Parathyroid adenoma (tissue), 2 donors: ENCODE measurements at regions not wholly inside any gene's neighbourhood (a gene's known extent, or its start where the extent isn't known, plus 50 kb on each side); places are given as distances from the start of the nearest gene placed in this dataset.

ENCODE experiments used
- H2AFZ ChIP-seq: fragments of 300-600 bp; sonication (generic); one replicate; pipeline ENCODE4 v1.7.0; 2017; ENCODE audit warnings: antibody characterized with exemption, mild to moderate bottlenecking
- H3K27ac ChIP-seq: fragments of 300-600 bp; sonication (generic); one replicate; pipeline ENCODE4 v1.7.0; 2017
- H3K27me3 ChIP-seq: fragments of 300-600 bp; sonication (generic); one replicate; pipeline ENCODE4 v1.7.0; 2017; ENCODE audit warnings: low read length; ENCODE audit not compliant: control insufficient read depth, insufficient read depth
- H3K36me3 ChIP-seq: fragments of 300-600 bp; sonication (generic); one replicate; pipeline ENCODE4 v1.7.0; 2017; ENCODE audit warnings: low read length; ENCODE audit not compliant: control insufficient read depth, insufficient read depth
- H3K4me1 ChIP-seq: fragments of 300-600 bp; sonication (generic); one replicate; pipeline ENCODE4 v1.7.0; 2017; ENCODE audit warnings: control low read depth
- H3K4me2 ChIP-seq: fragments of 300-600 bp; sonication (generic); one replicate; pipeline ENCODE4 v1.7.0; 2017; ENCODE audit warnings: low read length
- H3K4me3 ChIP-seq: fragments of 300-600 bp; sonication (generic); one replicate; pipeline ENCODE4 v1.7.0; 2017; ENCODE audit warnings: low read depth, low read length
- H3K79me2 ChIP-seq: fragments of 300-600 bp; sonication (generic); one replicate; pipeline ENCODE4 v1.7.0; 2017; ENCODE audit warnings: control low read depth
- H3K9ac ChIP-seq: fragments of 300-600 bp; sonication (generic); one replicate; pipeline ENCODE4 v1.7.0; 2017; ENCODE audit warnings: mild to moderate bottlenecking
- H3K9me3 ChIP-seq: fragments of 300-600 bp; sonication (generic); one replicate; pipeline ENCODE4 v1.7.0; 2017; ENCODE audit warnings: low read length; ENCODE audit not compliant: control insufficient read depth
- TF ChIP-seq, protein P1 (sequence below): fragments of 300-600 bp; sonication (generic); IDR thresholded peaks from one replicate; pipeline ENCODE4 v1.7.0; 2017; ENCODE audit warnings: antibody characterized with exemption, mild to moderate bottlenecking
- donor health status: primary hyperparathyroidism.

DNA sequence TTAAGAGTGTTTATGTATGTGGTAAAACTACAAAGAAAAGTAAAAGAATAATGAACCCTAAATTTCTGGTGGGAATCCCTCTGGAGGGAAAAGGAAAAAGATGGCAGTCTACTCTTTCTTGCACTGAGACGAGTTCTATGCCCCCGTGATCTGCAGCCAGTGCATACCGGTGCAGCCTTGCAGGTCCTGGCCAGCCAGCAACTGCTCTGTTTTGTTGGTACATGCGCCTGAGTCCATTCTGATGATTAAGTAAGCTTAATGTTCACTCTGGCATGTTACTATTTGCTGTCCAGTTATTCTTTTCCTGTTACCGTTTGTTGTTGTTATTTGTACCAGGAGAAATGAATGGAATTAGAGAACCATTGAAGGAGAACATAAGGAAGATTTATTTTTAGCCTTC is 95.1 kb upstream of the TMC3 start:
- TF ChIP-seq, protein P1, sequence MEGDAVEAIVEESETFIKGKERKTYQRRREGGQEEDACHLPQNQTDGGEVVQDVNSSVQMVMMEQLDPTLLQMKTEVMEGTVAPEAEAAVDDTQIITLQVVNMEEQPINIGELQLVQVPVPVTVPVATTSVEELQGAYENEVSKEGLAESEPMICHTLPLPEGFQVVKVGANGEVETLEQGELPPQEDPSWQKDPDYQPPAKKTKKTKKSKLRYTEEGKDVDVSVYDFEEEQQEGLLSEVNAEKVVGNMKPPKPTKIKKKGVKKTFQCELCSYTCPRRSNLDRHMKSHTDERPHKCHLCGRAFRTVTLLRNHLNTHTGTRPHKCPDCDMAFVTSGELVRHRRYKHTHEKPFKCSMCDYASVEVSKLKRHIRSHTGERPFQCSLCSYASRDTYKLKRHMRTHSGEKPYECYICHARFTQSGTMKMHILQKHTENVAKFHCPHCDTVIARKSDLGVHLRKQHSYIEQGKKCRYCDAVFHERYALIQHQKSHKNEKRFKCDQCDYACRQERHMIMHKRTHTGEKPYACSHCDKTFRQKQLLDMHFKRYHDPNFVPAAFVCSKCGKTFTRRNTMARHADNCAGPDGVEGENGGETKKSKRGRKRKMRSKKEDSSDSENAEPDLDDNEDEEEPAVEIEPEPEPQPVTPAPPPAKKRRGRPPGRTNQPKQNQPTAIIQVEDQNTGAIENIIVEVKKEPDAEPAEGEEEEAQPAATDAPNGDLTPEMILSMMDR, result no peak
- Histone ChIP-seq H3K9ac (no peak overlapping the region), H3K36me3 (no peaks in the 10 kb centered on the region), H3K27me3 (no peaks in the 10 kb centered on the region), H3K27ac (no peak overlapping the region), H2AFZ (no peak overlapping the region), H3K4me1 (no peaks in the 10 kb centered on the region), H3K79me2 (no peaks in the 10 kb centered on the region), H3K9me3 (no peaks in the 10 kb centered on the region), H3K4me2 (no peak overlapping the region), H3K4me3 (no peak overlapping the region)

DNA sequence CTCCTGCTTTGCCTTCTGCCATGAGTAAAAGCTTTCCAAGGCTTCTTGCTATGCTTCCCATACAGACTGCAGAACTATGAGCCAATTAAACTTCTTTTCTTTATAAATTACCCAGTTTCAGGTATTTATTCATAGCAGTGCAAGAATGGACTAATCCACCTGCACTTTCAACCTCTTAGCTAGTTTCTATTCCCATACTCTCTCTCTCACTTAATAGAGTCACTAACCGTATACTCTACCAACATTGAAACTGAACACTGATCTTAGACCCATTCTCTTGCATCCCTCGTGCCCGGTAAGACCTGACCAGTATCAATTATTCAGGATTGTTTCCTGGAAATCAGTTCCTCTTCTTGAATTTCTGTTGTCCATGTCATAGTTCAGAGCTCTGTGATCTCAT is 92.7 kb upstream of the TMC3 start:
- H3K36me3 ChIP-seq, result no peaks in the 10 kb centered on the region
- no peak overlapping the region for H3K4me2 ChIP-seq
- H3K9me3 ChIP-seq, result no peaks in the 10 kb centered on the region
- H3K4me3 ChIP-seq, result no peak overlapping the region
- H3K9ac ChIP-seq, result no peak overlapping the region
- H3K27ac ChIP-seq, result no peak overlapping the region
- H3K79me2 ChIP-seq, result no peaks in the 10 kb centered on the region
- TF ChIP-seq, protein P1, result no peak
- H3K4me1 ChIP-seq, result no peaks in the 10 kb centered on the region
- H2AFZ ChIP-seq, result no peak overlapping the region
- H3K27me3 ChIP-seq, result no peaks in the 10 kb centered on the region

DNA sequence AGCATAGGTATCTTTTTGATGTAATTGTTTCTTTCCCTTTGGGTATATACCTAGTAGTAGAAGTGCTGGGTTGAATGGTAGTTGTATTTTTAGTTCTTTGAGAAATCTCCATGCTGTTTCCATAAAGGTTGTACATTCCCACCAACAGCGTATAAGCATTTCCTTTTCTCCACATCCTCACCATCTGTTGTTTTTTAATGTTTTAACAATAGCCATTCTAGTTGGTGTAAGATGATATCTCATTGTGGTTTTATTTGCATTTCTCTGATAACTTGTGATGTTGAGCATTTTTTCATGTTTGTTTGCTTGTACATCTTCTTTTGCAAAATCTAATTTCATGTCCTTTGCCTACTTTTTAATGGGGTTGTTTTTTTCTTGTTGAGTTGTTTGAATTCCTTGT is 80.0 kb upstream of the TMC3 start:
- H3K4me3 ChIP-seq, result no peak overlapping the region
- no peaks in the 10 kb centered on the region for H3K79me2 ChIP-seq
- H3K27me3 ChIP-seq, result no peaks in the 10 kb centered on the region
- no peak overlapping the region for H3K9ac ChIP-seq
- no peak overlapping the region for H3K27ac ChIP-seq
- no peaks in the 10 kb centered on the region for H3K9me3 ChIP-seq
- no peaks in the 10 kb centered on the region for H3K4me1 ChIP-seq
- TF ChIP-seq, protein P1, result no peak
- no peaks in the 10 kb centered on the region for H3K36me3 ChIP-seq
- H2AFZ ChIP-seq, result no peak overlapping the region
- no peak overlapping the region for H3K4me2 ChIP-seq

DNA sequence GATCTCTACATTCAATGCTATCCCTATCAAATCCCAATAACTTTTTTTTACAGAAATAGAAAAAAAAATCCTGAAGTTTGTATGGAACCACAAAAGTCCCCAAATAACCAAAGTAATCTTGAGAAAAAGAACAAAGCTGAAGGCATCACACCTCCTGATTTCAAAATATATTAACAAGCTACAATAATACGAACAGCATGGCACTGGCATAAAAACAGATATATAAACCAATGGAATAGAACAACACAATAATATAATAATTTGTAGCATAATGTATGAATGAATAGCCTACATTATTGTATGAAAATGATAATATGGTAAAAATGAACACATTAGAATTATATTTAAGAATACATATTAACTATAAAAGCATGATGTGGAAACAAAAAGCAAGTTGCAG is 76.7 kb upstream of the TMC3 start:
- H3K4me2 ChIP-seq, result no peak overlapping the region
- TF ChIP-seq, protein P1, result no peak
- H3K79me2 ChIP-seq, result no peaks in the 10 kb centered on the region
- H2AFZ ChIP-seq, result no peak overlapping the region
- H3K36me3 ChIP-seq, result no peaks in the 10 kb centered on the region
- no peak overlapping the region for H3K9ac ChIP-seq
- H3K27me3 ChIP-seq, result no peaks in the 10 kb centered on the region
- H3K27ac ChIP-seq, result no peak overlapping the region
- H3K9me3 ChIP-seq, result no peaks in the 10 kb centered on the region
- no peak overlapping the region for H3K4me3 ChIP-seq
- no peaks in the 10 kb centered on the region for H3K4me1 ChIP-seq

DNA sequence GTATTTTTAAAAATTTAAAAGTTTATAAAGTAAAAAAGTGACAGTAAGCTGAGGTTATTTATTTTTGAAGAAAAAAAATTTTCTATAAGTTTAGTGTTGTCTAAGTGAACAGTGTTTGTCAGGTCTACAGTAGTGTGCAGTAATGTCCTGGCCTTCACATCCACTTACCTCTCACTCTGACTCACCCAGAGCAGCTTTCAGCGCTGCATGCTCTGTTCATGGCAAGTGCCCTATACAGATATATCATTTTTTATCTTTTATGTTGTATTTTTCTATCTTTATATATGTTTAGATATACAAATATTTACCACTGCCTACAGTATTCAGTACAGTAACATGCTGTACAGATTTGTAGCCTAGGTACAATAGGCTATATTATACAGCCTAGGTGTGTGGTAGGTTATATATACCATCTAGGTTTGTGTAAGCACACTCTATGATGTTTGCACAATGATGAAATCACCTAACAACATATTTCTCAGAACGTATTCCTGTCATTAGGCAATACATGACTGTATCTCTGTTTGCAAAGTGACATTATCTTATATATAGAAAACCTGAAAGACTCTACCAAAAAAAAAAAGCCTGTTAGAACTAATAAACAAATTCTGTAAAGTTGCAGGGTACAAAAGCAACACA is 75.9 kb upstream of the TMC3 start:
- H2AFZ ChIP-seq, result no peak overlapping the region
- H3K36me3 ChIP-seq, result no peaks in the 10 kb centered on the region
- H3K4me1 ChIP-seq, result no peaks in the 10 kb centered on the region
- TF ChIP-seq, protein P1, result no peak
- H3K79me2 ChIP-seq, result no peaks in the 10 kb centered on the region
- no peak overlapping the region for H3K27ac ChIP-seq
- H3K4me3 ChIP-seq, result no peak overlapping the region
- H3K9me3 ChIP-seq, result no peaks in the 10 kb centered on the region
- H3K27me3 ChIP-seq, result no peaks in the 10 kb centered on the region
- no peak overlapping the region for H3K9ac ChIP-seq
- H3K4me2 ChIP-seq, result no peak overlapping the region
